ENCODE measurements at regions not wholly inside any gene's neighbourhood (a gene's known extent, or its start where the extent isn't known, plus 50 kb on each side); places are given as distances from the start of the nearest gene placed in this dataset.

GRCh38 chr3:160159341-160159740, 65.9 kb upstream of the C3orf80 start:
- H3F3A ChIP-seq (ENCODE audit: low read length, unreplicated experiment) = no peaks in the 10 kb centered on the region
- no peak for TF ChIP-seq CTCF (conservative IDR thresholded peaks at IDR 0.05; ENCODE audit: low read depth, low read length)
- no peak for TF ChIP-seq EZH2phosphoT487 (IDR thresholded peaks at IDR 0.05; ENCODE audit: borderline replicate concordance, low read length)
- no peak for TF ChIP-seq EZH2 (IDR thresholded peaks at IDR 0.05; ENCODE audit: low read length, unreplicated experiment)
- H3K27me3 ChIP-seq (ENCODE audit: low read length) = no peaks in the 10 kb centered on the region
- H3K4me2 ChIP-seq (ENCODE audit: low read length) = no peak overlapping the region
- no peaks in the 10 kb centered on the region for H3K4me1 ChIP-seq (ENCODE audit: insufficient read depth, low read length)
- CTCF ChIA-PET = no interaction called here
- ATAC-seq = no peak
- H4K20me1 ChIP-seq (ENCODE audit: low read length) = no peaks in the 10 kb centered on the region
- no peak overlapping the region for H3K27ac ChIP-seq (ENCODE audit: low read length)
- H2AFZ ChIP-seq (ENCODE audit: low read length) = no peak overlapping the region
- intact Hi-C loops (cut with micrococcal nuclease) = no loop called here
- POLR2A ChIA-PET (ENCODE audit: unreplicated experiment) = no interaction called here
- no peak for DNase-seq
- no peaks in the 10 kb centered on the region for H3K9me2 ChIP-seq (replicated peaks; ENCODE audit: low read length)
- H3K9me3 ChIP-seq (ENCODE audit: low read length) = no peaks in the 10 kb centered on the region
- no peaks in the 10 kb centered on the region for H3K36me3 ChIP-seq (ENCODE audit: low read depth, low read length)
- no peak overlapping the region for H3K4me3 ChIP-seq (ENCODE audit: low read length)
- H3K9ac ChIP-seq (ENCODE audit: low read length) = no peak overlapping the region
- no TSS peak for BruUV-seq (replicated peaks)
- no peaks in the 10 kb centered on the region for H3K79me2 ChIP-seq (ENCODE audit: low read length)

GRCh38 chr3:160159806-160160205, 65.4 kb upstream of the C3orf80 start:
- H3F3A ChIP-seq (ENCODE audit: low read length, unreplicated experiment) = no peaks in the 10 kb centered on the region
- H3K4me2 ChIP-seq (ENCODE audit: low read length) = no peak overlapping the region
- intact Hi-C loops (cut with micrococcal nuclease) = no loop called here
- H3K79me2 ChIP-seq (ENCODE audit: low read length) = no peaks in the 10 kb centered on the region
- H3K27ac ChIP-seq (ENCODE audit: low read length) = no peak overlapping the region
- TF ChIP-seq CTCF (conservative IDR thresholded peaks at IDR 0.05; ENCODE audit: low read depth, low read length) = no peak
- no peak for TF ChIP-seq EZH2 (IDR thresholded peaks at IDR 0.05; ENCODE audit: low read length, unreplicated experiment)
- no peak for TF ChIP-seq EZH2phosphoT487 (IDR thresholded peaks at IDR 0.05; ENCODE audit: borderline replicate concordance, low read length)
- no peaks in the 10 kb centered on the region for H3K4me1 ChIP-seq (ENCODE audit: insufficient read depth, low read length)
- no peaks in the 10 kb centered on the region for H3K36me3 ChIP-seq (ENCODE audit: low read depth, low read length)
- H4K20me1 ChIP-seq (ENCODE audit: low read length) = no peaks in the 10 kb centered on the region
- no peak overlapping the region for H3K9ac ChIP-seq (ENCODE audit: low read length)
- no peaks in the 10 kb centered on the region for H3K9me2 ChIP-seq (replicated peaks; ENCODE audit: low read length)
- H2AFZ ChIP-seq (ENCODE audit: low read length) = no peak overlapping the region
- no peak for ATAC-seq
- no peaks in the 10 kb centered on the region for H3K27me3 ChIP-seq (ENCODE audit: low read length)
- H3K9me3 ChIP-seq (ENCODE audit: low read length) = no peaks in the 10 kb centered on the region
- ChIA-PET CTCF (no interaction called here), POLR2A (ENCODE audit: unreplicated experiment) (no interaction called here)
- DNase-seq = no peak
- H3K4me3 ChIP-seq (ENCODE audit: low read length) = no peak overlapping the region
- BruUV-seq (replicated peaks) = no TSS peak

- Histone ChIP-seq H3K27me3 (ENCODE audit: low read length) (no peaks in the 10 kb centered on the region), H3K9ac (ENCODE audit: low read length) (no peak overlapping the region), H3K9me2 (replicated peaks; ENCODE audit: low read length) (no peaks in the 10 kb centered on the region), H3F3A (ENCODE audit: low read length, unreplicated experiment) (no peaks in the 10 kb centered on the region), H4K20me1 (ENCODE audit: low read length) (no peaks in the 10 kb centered on the region), H3K79me2 (ENCODE audit: low read length) (no peaks in the 10 kb centered on the region), H3K4me1 (ENCODE audit: insufficient read depth, low read length) (no peaks in the 10 kb centered on the region), H3K4me3 (ENCODE audit: low read length) (no peak overlapping the region), H3K36me3 (ENCODE audit: low read depth, low read length) (no peaks in the 10 kb centered on the region), H3K4me2 (ENCODE audit: low read length) (no peak overlapping the region), H3K9me3 (ENCODE audit: low read length) (no peaks in the 10 kb centered on the region), H2AFZ (ENCODE audit: low read length) (no peak overlapping the region), H3K27ac (ENCODE audit: low read length) (no peak overlapping the region)
- ChIA-PET CTCF (interaction anchor here (0.9 kb wide), 1 partner anchor 129 kb away, joined by 3 read pairs; no protein-coding TSS in a partner anchor), POLR2A (ENCODE audit: unreplicated experiment) (no interaction called here)
- DNase-seq (no peak), ATAC-seq (no peak)
- TF ChIP-seq EZH2phosphoT487 (IDR thresholded peaks at IDR 0.05; ENCODE audit: borderline replicate concordance, low read length) (no peak), EZH2 (IDR thresholded peaks at IDR 0.05; ENCODE audit: low read length, unreplicated experiment) (no peak), CTCF (conservative IDR thresholded peaks at IDR 0.05; ENCODE audit: low read depth, low read length) (no peak)
- intact Hi-C loops (cut with micrococcal nuclease) = loop anchor here (2.0 kb wide), 1 partner anchor 129 kb away; no protein-coding TSS in a partner anchor
- BruUV-seq (replicated peaks) = no TSS peak
Measured at GRCh38 chr3:160161921-160162320, 63.3 kb upstream of the C3orf80 start.
